A673 (cell line): ENCODE measurements at regions not wholly inside any gene's neighbourhood (a gene's known extent, or its start where the extent isn't known, plus 50 kb on each side); places are given as distances from the start of the nearest gene placed in this dataset.

Source experiments
- CTCF ChIP-seq: fragments of 300-800, 200-600 bp; sonication (generic); conservative IDR thresholded peaks from 2 replicates; pipeline ENCODE4 v1.5.1; 2017; ENCODE audit warnings: low read depth, mild to moderate bottlenecking, antibody characterized with exemption, low read length, moderate library complexity, mixed read lengths
- EZH2 ChIP-seq: fragments of 200-600 bp; sonication (generic); IDR thresholded peaks from 2 replicates; pipeline ENCODE4 v1.6.1; 2017; ENCODE audit warnings: borderline replicate concordance, low read depth, mild to moderate bottlenecking, mixed read lengths, antibody characterized with exemption, low read length; ENCODE audit not compliant: poor library complexity, severe bottlenecking

- no peak for TF ChIP-seq CTCF
- no peak for TF ChIP-seq EZH2
Measured at GRCh38 chr1:73801912-73802429, 396.0 kb downstream of the LRRIQ3 start.
